ENCODE measurements at regions not wholly inside any gene's neighbourhood (a gene's known extent, or its start where the extent isn't known, plus 50 kb on each side); places are given as distances from the start of the nearest gene placed in this dataset.

DNA sequence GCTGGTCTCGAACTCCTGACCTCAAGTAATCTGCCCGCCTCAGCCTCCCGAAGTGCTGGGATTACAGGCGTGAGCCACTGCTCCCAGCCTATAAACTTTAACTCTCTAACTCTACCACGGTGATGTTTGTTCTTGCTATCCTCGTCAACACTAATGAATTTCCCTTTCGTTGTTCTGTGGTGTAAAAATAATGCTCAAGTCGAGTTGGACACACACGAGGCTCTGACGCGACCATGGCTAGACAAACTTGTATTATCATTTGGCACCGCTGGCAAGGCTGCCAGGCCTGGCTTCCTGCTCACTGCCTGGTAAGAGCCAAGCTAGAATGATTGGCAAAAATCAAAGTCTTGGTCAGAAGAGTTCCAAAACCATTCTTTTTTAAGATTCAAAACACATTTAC is 167.0 kb upstream of the KLF6 start:
- TF ChIP-seq CTCF (IDR thresholded peaks at IDR 0.05; ENCODE audit: insufficient read depth, low read length, poor library complexity, severe bottlenecking) = no peak
- TF ChIP-seq EZH2phosphoT487 (conservative IDR thresholded peaks at IDR 0.05; ENCODE audit: low read length) = no peak
